K562 (cell line): ENCODE measurements at regions not wholly inside any gene's neighbourhood (a gene's known extent, or its start where the extent isn't known, plus 50 kb on each side); places are given as distances from the start of the nearest gene placed in this dataset.

Source experiments
- ATAC-seq: fragments of 200-7000 bp; cut with Tn5 transposase; 3 replicates; pipeline ENCODE4 v1.9.1; 2020; ENCODE audit warnings: moderate library complexity
- BruUV-seq: library from RNA; stranded (reverse); fragments of 400-500 nt; replicated peaks from 2 replicates; lab custom pipeline; 2021; lab: Mats Ljungman, UMichigan
- CTCF ChIA-PET: fragments of 300-600 bp; formaldehyde crosslinking; extraction: SDS; loops from one replicate; lab custom pipeline; 2021; ENCODE audit warnings: low intra/inter-chr PET ratio; lab: Yijun Ruan, JAX
- POLR2A ChIA-PET: fragments of 300-600, 350-650 bp; sonication (Branson Sonifier 250); formaldehyde crosslinking; extraction: SDS; loops from one replicate; lab custom pipeline; 2021; ENCODE audit warnings: antibody characterized with exemption, inconsistent platforms; lab: Yijun Ruan, JAX
- DNase-seq, 4 experiments: peaks; one replicate each; pipeline versions ENCODE4 v3.0.0 to v3.0.0-alpha.2; 2011 to 2018; ENCODE audit warnings: low spot score in 3 of 4, mixed read lengths in 3 of 4; ENCODE audit errors: extremely low read depth in 1 of 4
- FAIRE-seq: peaks from 2 replicates; lab custom pipeline; 2011; peaks lifted over from hg19 to GRCh38; lab: Jason Lieb, UNC
- H2AFZ ChIP-seq: 2 replicates; pipeline ENCODE4 v1.6.0; 2011; ENCODE audit warnings: low read depth, low read length, control low read depth, inconsistent platforms
- H3K27ac ChIP-seq: fragments of 200-600 bp; 3 replicates; pipeline ENCODE4 v1.8.0; 2011; ENCODE audit warnings: low read depth, mild to moderate bottlenecking, control low read depth, inconsistent platforms, low read length, moderate library complexity, mixed read lengths; ENCODE audit errors: extremely low read depth
- H3K27me3 ChIP-seq, 2 experiments: fragments of 300-600 bp in 1 of 2; 2 replicates in 1 of 2; 3 replicates in 1 of 2; pipeline versions ENCODE4 v1.6.0 to v1.8.0; 2011; ENCODE audit warnings: inconsistent platforms in 2 of 2, low read length in 2 of 2, mild to moderate bottlenecking in 1 of 2, mixed read lengths in 1 of 2, moderate library complexity in 1 of 2; ENCODE audit not compliant: control insufficient read depth in 2 of 2, insufficient read depth in 2 of 2
- H3K36me3 ChIP-seq: fragments of 300-600 bp; 3 replicates; pipeline ENCODE4 v1.8.0; 2011; ENCODE audit warnings: mild to moderate bottlenecking, low read length, inconsistent platforms; ENCODE audit not compliant: control insufficient read depth, insufficient read depth
- H3K4me1 ChIP-seq, 2 experiments: fragments of 200-600 bp in 1 of 2; replicated peaks in 1 of 2; 2 replicates in 1 of 2; 3 replicates in 1 of 2; pipeline versions ENCODE4 v1.5.1 to v1.8.0; 2011; ENCODE audit warnings: inconsistent platforms in 2 of 2, low read length in 2 of 2, mild to moderate bottlenecking in 1 of 2, mixed read lengths in 1 of 2, moderate library complexity in 1 of 2; ENCODE audit not compliant: control insufficient read depth in 2 of 2, insufficient read depth in 2 of 2
- H3K4me2 ChIP-seq: 2 replicates; pipeline ENCODE4 v1.6.1; 2011; ENCODE audit warnings: low read length, control low read depth, inconsistent platforms, mixed read lengths; ENCODE audit not compliant: insufficient read depth
- H3K4me3 ChIP-seq: fragments of 200-600 bp; sonication (generic), shearing (Covaris generic); 2 replicates; pipeline ENCODE4 v1.5.1; 2016; ENCODE audit warnings: control low read depth, inconsistent platforms
- H3K79me2 ChIP-seq: fragments of 200-600 bp; 3 replicates; pipeline ENCODE4 v1.8.0; 2011; ENCODE audit warnings: low read length, inconsistent platforms; ENCODE audit not compliant: control insufficient read depth, insufficient read depth
- H3K9ac ChIP-seq, 2 experiments: 2 replicates each; pipeline versions ENCODE4 v1.6.0 to v1.6.1; 2011; ENCODE audit warnings: low read depth in 2 of 2, low read length in 2 of 2, control low read depth in 1 of 2, inconsistent platforms in 1 of 2, mild to moderate bottlenecking in 1 of 2, mixed read lengths in 1 of 2; ENCODE audit not compliant: insufficient read depth in 1 of 2
- H3K9me1 ChIP-seq: one replicate; pipeline ENCODE4 v1.6.0; 2011; ENCODE audit warnings: inconsistent platforms, mild to moderate bottlenecking, low read length, moderate library complexity; ENCODE audit not compliant: control insufficient read depth, insufficient read depth
- H3K9me3 ChIP-seq: replicated peaks from 2 replicates; pipeline ENCODE4 v1.5.1; 2011; ENCODE audit warnings: low read depth, low read length, inconsistent platforms; ENCODE audit not compliant: control insufficient read depth, insufficient read depth
- H4K20me1 ChIP-seq: replicated peaks from 2 replicates; pipeline ENCODE4 v1.6.1; 2011; ENCODE audit warnings: low read length, inconsistent platforms, mixed read lengths; ENCODE audit not compliant: control insufficient read depth, insufficient read depth
- GTF2A2 ChIP-seq: IDR thresholded peaks from 2 replicates; pipeline ENCODE4 v1.6.1; 2016; ENCODE audit warnings: mild to moderate bottlenecking, missing genetic modification characterization, missing compliant biosample characterization
- HCFC1 ChIP-seq: IDR thresholded peaks from 2 replicates; pipeline ENCODE4 v1.6.1; 2012; ENCODE audit warnings: low read depth, low read length, improper control_type of control experiment
- RAD21 ChIP-seq, 2 experiments: fragments of 250-450 bp in 1 of 2; fragments of 450-650 bp in 1 of 2; sonication (Bioruptor Pico) in 1 of 2; formaldehyde crosslinking in 1 of 2; IDR thresholded peaks in 1 of 2; conservative IDR thresholded peaks in 1 of 2; 2 replicates each; pipeline versions ENCODE4 v1.4.0 to v1.8.0; 2020 to 2022; ENCODE audit warnings: mild to moderate bottlenecking in 2 of 2, moderate library complexity in 1 of 2
- SFPQ ChIP-seq: fragments of 200-400 bp; formaldehyde crosslinking; IDR thresholded peaks from 2 replicates; pipeline ENCODE4 v1.6.1; 2017; ENCODE audit warnings: mild to moderate bottlenecking, low read depth, low read length, moderate library complexity
- THAP12 ChIP-seq: fragments of 250-450 bp; sonication (Bioruptor Pico); IDR thresholded peaks from 2 replicates; pipeline ENCODE4 v1.9.0; 2021; ENCODE audit warnings: mild to moderate bottlenecking, inconsistent platforms
- ZC3H8 ChIP-seq: fragments of 450-650 bp; IDR thresholded peaks from 2 replicates; pipeline ENCODE4 v1.6.1; 2017
- WGBS: fragments of 100-300 bp; shearing (Covaris generic); methylation state at CpG from one replicate; pipeline ENCODE4 v1.1.6; 2016; ENCODE audit warnings: low coverage, mixed read lengths; ENCODE audit not compliant: insufficient coverage; ENCODE audit errors: missing lambda C conversion rate; 5-methylcytosine and 5-hydroxymethylcytosine counted together
- in situ Hi-C: fragments of 300-500 bp; cut with MboI; formaldehyde crosslinking; loops from 4 replicates; pipeline ENCODE4 v1.15.0; 2018; ENCODE audit warnings: inconsistent platforms, mixed read lengths
- intact Hi-C: fragments of 100-400 bp; cut with micrococcal nuclease; formaldehyde crosslinking; loops from 2 replicates; pipeline ENCODE4 v1.14.2; 2022

GRCh38 chr5:171543148-171543815 lies 123.8 kb downstream of the FGF18 start (continued):
- no peak for TF ChIP-seq SFPQ
- no peak for TF ChIP-seq GTF2A2 (tag)
- no peak for TF ChIP-seq RAD21 (CRISPR knock-in tag; conservative IDR thresholded peaks at IDR 0.05 in 1 of 2, IDR thresholded peaks at IDR 0.05 in 1 of 2)

- H3K79me2 ChIP-seq, result no peaks in the 10 kb centered on the region
- intact Hi-C loops, result no loop called here
- 7% methylated on average over 15 of the region's 17 CpGs for WGBS
These were observed 125.7 kb downstream of the FGF18 start for GRCh38 chr5:171544913-171545765.

More at GRCh38 chr5:171544913-171545765, 125.7 kb downstream of the FGF18 start:
- no peak for DNase-seq
- no peaks in the 10 kb centered on the region; the same call in 1 of the 2 replicates for H4K20me1 ChIP-seq
- ChIA-PET POLR2A (interaction anchor here (0.7 kb wide), 1 partner anchor 12 kb away, joined by 3 read pairs; no protein-coding TSS in a partner anchor), CTCF (no interaction called here)
- ATAC-seq, result no peak
- no peaks in the 10 kb centered on the region for H3K36me3 ChIP-seq
- H3K9me3 ChIP-seq, result no peaks in the 10 kb centered on the region
- no peak overlapping the region for H3K27ac ChIP-seq
- H3K4me3 ChIP-seq, result no peak overlapping the region
- in situ Hi-C loops, result no loop called here
- BruUV-seq, result no TSS peak
- H3K4me2 ChIP-seq, result no peak overlapping the region
- TF ChIP-seq HCFC1 (no peak), ZC3H8 (no peak), THAP12 (CRISPR knock-in tag) (no peak)
- H3K9ac ChIP-seq, result no peak overlapping the region
- no peak overlapping the region for H2AFZ ChIP-seq
- FAIRE-seq, result no peak
- no peaks in the 10 kb centered on the region for H3K9me1 ChIP-seq
- peaks cover 29 to 59% of the 10 kb centered on the region in 2 experiments for H3K27me3 ChIP-seq
- H3K4me1 ChIP-seq, result no peaks in the 10 kb centered on the region
